ENCODE measurements at regions not wholly inside any gene's neighbourhood (a gene's known extent, or its start where the extent isn't known, plus 50 kb on each side); places are given as distances from the start of the nearest gene placed in this dataset.

- DNase-seq, result no peak
Measured at GRCh38 chr3:146308222-146308621, 57.3 kb upstream of the PLSCR4 start.

GRCh38 chr3:146307456-146307725, 56.5 kb upstream of the PLSCR4 start:
- no peak for DNase-seq

- DNase-seq, result no peak
Measured at GRCh38 chr3:146306656-146307455, 56.0 kb upstream of the PLSCR4 start.

GRCh38 chr3:146305808-146306423, 55.0 kb upstream of the PLSCR4 start:
- no peak for DNase-seq

GRCh38 chr3:146300768-146301167, 49.9 kb upstream of the PLSCR4 start:
- DNase-seq, result no peak
